Stimulated activated CD4-positive, alpha-beta T cell treated with anti-CD3 and anti-CD28 coated beads, TNF-alpha, amount 100 ng/mL, for 48 hours (primary cell): ENCODE measurements at regions not wholly inside any gene's neighbourhood (a gene's known extent, or its start where the extent isn't known, plus 50 kb on each side); places are given as distances from the start of the nearest gene placed in this dataset.

ENCODE experiments used
- DNase-seq, 3 donors: peaks; one replicate each; pipeline ENCODE4 v3.0.0-alpha.2; 2020; ENCODE audit warnings: low read depth in 3 of 3

DNA sequence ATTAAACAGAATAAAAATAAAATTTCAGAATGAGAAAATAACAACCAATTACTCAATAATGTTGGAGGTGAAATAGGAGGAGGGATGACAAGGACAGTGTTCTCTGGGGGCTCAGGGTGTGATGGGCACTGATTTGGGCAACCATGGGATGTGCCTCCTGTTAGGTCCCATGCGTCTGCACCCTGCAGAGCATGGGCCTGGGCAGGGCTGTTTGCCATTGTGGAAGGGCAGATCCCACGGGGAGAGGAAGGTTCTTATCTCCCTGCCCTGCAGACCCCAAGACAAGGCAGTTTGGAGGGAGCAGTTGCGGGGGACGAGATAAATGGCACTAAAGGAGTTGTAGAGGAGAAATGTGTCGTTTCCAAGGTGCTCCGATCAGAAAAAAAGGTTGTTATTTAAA, 206.3 kb downstream of the THBS2 start:
- DNase-seq, result no peak

- no peak for DNase-seq
These were observed 207.0 kb downstream of the THBS2 start for GRCh38 chr6:169046483-169047192.

DNA sequence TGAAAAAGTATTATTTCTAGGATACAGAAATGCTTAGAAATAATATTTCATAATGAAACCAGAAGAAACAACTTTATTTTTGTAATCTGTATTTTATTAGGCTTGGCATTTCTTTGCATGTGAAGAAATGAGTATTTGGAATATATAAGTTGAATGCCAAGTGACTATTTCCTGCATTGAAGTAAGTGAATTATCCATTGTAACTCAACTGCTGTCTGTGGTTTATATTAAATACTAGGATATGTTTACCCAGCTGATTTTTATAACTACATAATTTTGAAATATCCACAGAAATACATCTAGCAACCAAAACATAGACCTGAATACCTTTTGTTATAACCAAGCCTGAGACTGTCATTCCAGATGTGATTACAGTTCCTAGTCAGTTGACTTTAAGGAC, 207.6 kb downstream of the THBS2 start:
- no peak for DNase-seq

DNA sequence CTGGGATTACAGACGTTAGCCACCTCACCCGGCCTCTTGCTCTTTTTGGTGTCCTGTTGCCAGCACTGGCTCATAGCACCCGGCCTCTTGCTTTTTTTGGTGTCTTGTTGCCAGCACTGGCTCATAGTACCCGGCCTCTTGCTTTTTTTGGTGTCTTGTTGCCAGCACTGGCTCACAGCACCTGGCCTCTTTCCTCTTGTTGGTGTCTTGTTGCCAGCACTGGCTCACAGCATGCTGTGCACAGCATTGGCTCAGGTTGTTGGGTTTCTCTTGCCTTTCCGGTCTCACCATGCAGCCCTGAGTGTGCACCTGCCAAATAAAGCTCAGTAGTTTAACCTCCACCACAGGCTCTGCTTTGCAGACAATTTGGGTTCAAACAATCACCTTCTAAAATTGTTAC, 208.2 kb downstream of the THBS2 start:
- DNase-seq, result no peak

DNA sequence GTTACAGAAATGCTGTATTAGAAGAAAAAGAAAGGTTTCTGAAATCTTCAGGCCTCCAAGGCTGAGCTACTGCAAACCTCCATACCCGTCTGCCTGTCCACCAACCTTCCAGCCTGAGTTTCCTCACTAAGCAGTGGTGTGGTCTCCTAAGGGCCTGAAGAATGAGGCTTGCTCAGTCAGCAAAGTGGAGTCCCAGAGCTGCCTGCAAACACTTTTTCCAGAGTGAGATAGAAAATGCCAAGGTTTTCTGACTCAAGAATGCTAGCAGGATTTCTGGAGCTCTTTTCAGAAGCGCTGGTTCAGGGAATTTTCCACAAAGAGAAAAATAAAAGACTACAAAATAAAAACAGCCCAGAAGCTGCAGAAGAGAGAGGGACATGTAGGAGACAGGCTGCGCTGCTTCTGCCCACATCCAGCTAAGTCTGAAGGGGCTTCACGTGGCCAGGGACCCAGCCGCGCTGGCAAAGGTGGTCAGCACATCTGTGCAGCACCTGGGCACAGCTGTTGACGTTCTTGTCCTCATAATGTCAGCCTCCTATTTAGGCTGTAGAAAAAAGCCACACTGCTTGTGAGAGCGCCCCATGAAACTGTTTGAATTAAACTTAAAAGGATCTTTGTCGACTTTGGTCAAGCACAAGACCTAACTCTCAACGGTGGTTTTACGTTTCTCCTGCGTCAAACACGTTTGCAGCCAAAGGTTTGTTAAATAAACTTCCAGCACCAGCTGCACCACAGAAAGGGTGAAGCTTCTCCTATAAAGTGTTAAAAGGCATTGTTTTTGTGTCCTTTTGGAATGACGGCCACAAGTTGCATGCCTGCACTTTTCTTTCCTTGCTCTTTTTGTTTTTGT, 209.0 kb downstream of the THBS2 start:
- DNase-seq, result no peak

DNA sequence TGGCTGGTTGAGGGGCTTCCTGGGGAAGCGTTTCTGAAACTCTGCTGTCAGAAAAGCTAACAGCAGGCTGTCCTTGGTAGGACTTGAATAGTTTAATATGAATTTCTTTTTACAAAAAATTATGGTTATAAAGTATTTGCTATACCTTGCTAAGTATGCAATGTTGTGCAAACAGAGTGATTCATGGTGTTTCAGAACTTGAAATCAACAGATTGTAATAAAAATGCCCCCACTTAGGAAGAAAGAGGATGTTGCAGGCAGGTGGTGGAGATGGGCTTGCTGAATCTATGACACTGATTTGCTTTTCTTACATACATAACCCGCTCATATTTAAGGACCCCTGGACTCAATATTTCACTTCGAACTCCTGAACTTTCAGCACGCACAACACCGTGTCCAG, 211.6 kb downstream of the THBS2 start:
- DNase-seq, result no peak

- no peak for DNase-seq
These were observed 212.6 kb downstream of the THBS2 start for GRCh38 chr6:169041078-169041477.

GRCh38 chr6:169038691-169039090, 215.0 kb downstream of the THBS2 start:
- no peak for DNase-seq

DNA sequence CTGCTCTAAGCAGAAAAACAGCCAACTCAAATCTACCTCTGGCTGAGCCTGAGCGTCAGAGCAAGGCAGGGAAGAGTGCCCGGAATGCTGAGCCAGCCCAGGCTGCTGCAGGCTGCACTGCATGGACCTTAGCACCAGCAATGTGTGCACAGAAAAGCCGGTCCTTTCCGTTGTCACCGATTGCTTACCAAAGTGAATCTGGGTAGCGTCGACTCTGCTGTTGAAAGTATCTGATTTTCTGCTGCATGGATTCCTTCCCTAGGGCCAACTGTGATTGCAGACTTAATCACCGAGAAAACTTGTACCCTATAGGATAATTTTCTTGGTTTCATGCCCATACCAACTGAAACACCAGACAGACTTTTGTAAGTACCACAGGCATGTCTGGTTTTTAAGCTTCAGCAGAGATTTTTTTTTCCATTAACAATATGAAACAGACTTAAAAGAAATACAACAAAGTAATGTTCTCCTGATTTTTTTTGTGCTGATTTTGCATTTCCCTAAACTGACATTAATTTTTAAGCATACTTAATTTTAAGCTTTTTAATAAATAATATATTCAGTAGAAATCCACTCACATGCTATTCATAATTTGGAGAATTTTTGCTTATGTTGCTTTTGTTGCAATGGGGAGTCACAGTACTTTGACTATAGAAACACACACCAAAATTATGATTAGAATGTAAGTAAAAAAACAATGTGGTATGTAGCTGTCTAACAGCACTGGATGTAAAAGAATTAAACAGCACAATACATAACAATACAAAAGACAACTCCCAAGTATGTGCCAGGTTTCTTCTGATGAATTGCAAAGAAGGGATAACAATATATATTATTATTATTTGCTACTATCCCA, 218.0 kb downstream of the THBS2 start:
- no peak for DNase-seq

DNA sequence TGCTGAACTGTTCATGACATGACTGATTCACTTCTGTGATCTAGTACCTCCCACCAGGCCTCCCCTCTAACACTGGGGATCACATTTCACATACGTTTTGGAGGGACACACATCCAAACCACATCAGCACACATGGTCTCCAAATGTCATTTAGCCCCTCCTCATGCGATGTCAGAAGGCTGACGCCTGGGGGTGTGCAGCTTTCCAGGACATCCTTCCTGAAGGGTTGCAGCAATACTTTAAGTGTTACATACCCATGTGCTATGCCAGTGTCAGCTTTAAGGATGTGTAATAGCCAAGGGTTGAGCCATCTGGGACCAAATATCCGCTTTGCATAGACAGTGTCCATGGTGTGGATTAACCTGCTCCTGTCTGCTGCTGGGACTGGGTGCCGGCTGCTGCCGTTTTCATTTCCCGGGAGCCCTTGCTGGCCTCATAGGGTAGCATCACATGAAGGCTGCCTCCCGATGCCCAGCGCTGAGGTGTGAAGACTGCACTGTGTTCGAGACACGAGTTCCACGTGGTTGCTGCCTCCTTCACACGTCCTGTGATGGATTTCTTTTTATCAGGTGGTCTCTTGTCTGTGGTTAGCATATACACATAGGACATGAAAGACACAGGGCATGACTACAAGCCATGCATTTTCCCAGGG, 219.0 kb downstream of the THBS2 start:
- no peak for DNase-seq

- DNase-seq, result no peak
These were observed 223.8 kb downstream of the THBS2 start for GRCh38 chr6:169029861-169030260.

DNA sequence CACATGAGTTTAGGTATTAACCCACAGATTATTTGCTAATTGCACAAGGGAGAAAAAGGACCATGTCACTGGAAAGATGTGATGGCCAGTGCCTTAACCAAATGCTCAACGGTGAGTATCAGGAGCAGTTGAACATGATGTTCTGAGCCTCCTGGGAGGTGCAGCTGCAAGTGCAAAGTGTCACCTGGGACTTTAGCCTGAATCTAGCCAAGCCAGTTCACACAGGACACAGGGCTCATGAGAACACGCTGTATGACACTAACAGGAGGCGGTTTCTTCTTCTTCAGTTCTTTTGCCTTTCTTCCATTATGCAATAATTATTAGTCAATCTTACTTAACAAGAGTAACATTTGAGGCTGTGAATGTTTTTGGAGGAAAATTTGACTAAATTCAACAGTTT, 225.3 kb downstream of the THBS2 start:
- DNase-seq, result no peak

- DNase-seq, result no peak
These were observed 227.5 kb downstream of the THBS2 start for GRCh38 chr6:169026175-169026574.

- no peak for DNase-seq
These were observed 229.5 kb downstream of the THBS2 start for GRCh38 chr6:169024047-169024660.

GRCh38 chr6:169023161-169023874, 230.3 kb downstream of the THBS2 start:
- no peak for DNase-seq

GRCh38 chr6:169022079-169022478, 231.6 kb downstream of the THBS2 start:
- DNase-seq, result no peak

GRCh38 chr6:169020821-169021220, 232.8 kb downstream of the THBS2 start:
- no peak for DNase-seq

DNA sequence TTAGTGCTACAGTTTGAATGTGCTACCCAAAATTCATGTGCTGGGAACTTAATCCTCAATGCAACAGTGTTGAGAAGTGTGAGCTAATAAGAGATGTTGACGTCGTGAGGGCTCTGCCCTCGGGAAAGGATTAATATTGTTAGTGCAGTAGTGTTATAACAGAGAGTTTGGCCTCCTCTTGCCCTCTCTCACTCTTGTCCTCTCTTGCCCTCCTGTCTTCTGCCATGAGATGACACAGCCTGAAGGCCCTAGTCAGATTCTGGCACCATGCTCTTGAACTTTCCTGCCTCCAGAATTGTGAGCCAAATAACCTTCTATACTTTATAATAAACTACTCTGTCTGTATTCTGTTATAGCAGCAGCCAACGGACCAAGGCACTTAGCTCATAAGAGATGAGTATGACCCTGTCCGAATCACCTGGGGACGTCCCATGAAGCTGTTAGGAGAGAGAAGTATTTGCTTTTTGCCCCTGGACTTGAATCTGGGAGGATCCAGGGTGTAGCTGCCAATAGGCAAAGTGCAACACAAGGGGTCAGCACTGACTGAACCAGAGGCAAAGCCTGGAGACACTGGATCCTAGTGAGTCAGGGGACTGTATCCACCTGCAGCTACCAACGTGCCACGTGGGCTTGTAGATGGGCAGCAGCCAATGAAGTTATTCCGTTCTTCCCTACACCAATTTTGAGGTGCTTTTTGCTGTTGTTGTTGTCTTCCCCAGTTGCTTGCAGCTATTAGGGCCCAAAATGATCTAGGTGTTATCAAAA, 233.7 kb downstream of the THBS2 start:
- DNase-seq, result no peak

DNA sequence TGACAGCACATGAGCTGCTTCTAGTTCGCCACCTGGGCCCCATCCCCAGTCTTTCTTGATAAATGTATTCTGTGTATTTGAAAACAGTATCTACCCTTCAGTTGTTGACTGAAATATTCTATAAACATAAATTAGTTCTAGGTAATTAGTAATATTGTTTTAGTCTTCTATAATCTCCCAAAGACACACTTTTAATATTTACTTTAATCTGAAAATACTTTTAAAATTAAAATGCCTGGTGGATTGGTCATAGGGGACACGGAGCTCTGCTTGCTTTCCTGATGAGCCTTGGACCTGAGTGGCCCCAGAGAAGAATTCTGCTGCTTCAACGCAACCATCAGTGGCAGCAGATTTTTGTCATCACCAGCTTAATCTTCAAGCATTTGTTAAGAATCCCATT, 234.5 kb downstream of the THBS2 start:
- no peak for DNase-seq

- DNase-seq, result no peak
These were observed 236.9 kb downstream of the THBS2 start for GRCh38 chr6:169016758-169017157.
